GM19395 (cell line): ENCODE measurements at regions not wholly inside any gene's neighbourhood (a gene's known extent, or its start where the extent isn't known, plus 50 kb on each side); places are given as distances from the start of the nearest gene placed in this dataset.

Experiments used
- ATAC-seq: cut with Tn5 transposase; IDR thresholded peaks from one replicate; pipeline ENCODE4 v1.9.1; 2021; ENCODE audit warnings: mild to moderate bottlenecking, moderate library complexity; ENCODE audit not compliant: unreplicated experiment

DNA sequence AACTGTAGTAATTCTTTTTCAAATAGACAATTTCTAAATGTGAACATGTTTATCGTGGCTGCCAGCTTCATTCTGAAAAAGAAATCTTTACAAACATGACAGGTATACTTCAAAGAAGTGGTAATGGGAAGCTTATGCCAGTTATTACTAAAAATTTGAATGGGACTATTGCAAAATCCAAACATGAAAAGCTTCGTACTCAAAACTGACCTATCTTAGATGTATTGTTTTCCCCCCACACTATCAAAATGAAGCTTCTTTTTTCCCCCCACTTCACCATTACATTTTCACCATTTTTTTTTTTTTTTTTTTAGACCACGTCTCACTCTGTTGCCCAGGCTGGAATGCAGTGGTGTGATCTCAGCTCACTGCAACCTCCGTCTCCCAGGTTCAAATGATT lies 50.4 kb upstream of the SERTAD2 start:
- no peak for ATAC-seq

DNA sequence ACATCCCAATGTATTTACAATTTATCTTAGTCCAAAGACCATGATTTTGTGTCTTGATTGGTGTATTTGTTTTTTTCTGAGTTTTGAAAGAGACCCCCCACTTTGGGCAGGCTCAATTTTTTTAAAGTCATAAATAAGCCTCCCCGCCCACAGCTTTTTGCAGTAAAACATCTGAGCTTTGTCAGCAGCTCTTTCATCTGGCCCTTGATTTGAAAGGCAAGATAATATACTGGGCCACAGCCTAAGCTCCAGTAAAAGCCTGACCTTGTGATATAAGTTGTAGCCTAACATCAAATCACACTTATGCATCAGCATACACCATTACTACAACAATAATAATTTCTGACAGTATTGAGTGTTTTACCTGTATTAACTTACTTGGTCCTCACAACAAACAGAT lies 51.3 kb upstream of the SERTAD2 start:
- ATAC-seq = no peak

DNA sequence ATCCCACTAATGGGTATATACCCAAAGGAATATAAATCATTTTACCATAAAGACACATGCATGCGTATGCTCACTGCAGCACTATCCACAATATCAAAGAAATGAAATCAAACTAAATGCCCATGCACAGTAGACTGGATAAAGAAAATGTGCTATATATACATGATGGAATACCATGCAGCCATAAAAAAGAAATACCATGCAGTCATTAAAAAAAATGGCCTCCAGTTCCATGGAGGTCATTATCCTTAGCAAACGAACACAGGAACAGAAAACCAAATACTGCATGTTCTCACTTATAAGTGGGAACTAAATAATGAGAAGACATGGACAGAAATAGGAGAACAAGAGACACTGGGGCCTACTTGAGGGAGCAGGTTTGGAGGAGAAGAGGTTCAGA lies 53.6 kb upstream of the SERTAD2 start:
- ATAC-seq = no peak

DNA sequence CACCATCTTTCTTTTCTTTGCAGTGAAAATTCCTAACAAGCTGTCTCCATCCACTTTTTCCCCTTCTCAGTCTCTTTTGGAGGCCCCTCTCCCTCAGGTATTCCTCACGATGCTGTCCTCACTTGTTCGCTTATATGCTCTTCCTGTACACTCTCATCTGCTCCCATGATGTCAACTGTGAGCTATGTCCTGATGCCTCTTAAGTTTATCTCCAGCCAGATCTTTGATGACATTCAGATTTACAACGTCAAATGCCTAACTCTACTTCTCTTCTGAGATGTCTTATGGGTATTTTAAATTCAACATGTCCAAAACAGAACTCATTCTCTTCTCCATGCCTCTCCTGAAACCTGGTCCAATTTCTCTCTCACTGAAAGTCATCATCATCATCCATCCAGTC lies 55.1 kb upstream of the SERTAD2 start:
- no peak for ATAC-seq

DNA sequence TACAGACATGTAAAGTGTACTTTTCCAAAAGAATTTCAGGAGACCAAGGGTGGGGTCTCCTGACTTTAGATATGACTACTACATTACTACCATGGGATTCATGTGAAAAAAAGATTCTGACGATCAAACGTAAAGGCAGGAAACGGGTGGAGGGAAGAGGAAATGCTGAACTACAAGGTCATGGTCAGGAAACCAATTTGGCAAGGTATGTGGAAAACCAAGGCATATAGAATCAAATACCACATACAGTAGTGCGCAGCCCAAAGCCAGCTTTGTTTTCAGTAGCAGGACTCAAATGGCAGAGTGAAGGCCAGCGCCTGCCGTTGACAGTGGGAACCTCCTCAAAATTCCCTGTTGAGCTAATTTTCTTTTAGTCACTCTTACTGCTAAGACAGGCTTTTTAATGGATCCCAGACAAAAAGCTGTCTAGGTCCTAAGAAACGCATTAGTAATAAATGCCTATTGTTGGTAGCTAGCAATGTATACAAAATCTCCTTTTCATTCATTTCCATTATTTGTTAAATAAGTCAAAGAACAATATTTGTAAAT lies 57.6 kb upstream of the SERTAD2 start:
- ATAC-seq = no peak

DNA sequence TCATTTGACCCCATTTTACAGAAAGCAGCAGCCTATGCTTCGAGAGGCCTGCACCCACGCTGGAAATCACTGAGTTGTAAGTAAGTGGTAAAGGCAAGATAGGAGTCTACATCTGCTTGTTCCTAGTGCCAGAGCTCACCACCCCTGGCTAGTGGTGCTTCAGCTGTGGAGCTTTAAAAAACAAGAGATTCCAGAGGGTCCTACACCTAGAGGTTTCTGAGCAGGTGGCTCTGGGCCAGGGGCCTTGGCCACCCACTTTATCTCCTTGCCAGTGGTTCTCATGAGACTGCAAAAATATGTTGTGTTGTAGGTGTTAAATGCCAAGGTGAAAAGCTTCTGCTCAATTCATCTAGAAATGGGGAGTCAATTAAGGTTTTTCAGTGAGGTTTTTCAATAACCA lies 60.0 kb upstream of the SERTAD2 start:
- ATAC-seq = no peak

DNA sequence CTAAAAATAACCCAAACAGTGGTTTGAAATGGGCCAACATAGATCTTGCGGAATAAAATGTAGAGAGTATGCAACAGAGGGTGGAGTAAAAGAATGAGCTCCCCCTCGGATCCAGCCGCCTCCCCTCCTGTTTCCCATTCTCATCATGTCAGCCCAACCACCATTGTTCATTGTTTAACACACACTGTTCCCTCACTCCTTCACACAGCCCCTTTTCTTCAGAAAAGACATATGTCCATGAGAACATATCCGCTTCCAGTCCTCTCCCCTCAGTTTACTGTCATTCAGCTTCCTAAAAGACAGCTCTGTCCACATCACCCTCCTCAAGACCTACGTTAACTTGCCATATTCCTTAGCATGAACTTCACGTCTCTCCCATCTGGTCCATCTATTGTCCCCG lies 62.9 kb upstream of the SERTAD2 start:
- ATAC-seq = no peak

DNA sequence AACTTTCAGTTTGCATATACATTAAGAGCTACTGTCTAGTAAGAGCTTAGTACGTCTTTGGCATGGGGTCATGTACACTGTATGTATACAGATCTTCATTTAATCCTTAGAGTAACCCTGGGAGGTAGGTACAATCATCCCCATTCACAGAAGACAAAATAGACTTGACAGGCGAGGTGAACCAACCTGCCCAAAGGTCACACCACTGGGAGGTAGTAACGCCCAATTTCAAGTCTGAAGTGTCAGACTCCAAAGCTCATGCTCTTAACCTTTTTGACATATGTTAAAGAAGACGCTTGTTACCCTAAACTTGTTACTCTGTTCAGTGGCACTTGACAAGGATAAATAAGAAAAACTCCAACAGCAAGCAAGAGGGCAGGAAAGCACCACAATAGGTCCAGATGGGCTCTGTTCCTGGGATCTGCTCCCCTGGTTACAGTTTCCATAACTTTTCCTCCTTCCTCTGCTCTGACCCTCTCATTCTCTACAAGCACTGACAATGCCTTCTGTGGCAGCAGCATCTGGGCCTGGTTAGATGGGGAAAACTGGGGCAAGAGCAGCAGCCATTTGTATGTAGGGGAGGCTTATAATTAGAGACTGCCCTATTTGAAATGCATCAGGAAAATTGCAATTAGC lies 64.7 kb upstream of the SERTAD2 start:
- no peak for ATAC-seq

DNA sequence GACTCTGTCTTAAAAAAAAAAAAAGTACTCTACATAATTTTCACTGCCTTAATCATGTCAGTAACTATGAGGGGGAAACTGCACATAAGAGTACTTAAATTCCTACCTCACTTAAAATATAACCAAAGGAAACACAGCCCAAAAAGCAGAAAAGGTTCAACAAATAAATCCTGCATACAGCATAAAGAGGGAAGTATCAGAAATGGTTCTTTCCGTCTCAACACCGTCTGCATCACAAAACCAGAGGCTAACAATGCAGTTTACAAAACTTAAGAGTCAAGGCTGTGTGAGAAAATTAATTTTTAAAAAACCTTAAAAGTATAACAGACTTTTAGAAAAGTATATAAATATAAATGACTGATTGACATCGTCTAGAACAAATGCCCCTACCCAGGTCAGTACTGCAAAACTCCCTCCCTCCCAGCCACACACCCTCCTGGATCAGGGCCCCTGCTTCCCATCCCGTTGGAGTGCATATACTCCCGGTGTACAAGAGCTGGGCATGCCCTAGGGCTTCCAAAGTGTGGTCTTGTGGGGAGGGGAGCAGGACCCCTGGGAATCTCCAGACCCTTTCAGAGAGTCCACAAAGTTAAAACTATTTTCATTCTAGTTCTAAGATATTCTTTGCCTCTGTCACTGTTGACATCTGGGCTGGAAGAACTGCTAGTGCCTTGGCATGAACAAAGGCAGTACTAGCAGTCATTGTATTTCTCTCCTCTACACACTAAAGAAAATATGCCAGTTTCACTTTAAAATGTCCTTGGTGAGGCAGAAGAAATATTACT lies 67.0 kb upstream of the SERTAD2 start:
- no peak for ATAC-seq

DNA sequence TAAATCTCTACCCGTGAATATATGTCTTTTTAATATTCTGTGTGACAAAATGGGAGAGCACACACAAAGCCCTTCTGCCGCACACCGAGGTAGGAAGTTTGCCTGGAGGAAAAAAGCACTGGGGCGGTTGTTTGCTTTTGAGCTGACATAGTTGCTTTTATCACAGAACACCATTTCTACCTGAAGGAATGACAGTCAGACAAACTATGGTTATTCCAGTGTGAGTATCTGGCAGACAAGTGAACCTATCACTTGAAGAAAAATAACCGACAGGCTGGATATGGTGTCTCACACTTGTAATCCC lies 67.6 kb upstream of the SERTAD2 start:
- no peak for ATAC-seq

DNA sequence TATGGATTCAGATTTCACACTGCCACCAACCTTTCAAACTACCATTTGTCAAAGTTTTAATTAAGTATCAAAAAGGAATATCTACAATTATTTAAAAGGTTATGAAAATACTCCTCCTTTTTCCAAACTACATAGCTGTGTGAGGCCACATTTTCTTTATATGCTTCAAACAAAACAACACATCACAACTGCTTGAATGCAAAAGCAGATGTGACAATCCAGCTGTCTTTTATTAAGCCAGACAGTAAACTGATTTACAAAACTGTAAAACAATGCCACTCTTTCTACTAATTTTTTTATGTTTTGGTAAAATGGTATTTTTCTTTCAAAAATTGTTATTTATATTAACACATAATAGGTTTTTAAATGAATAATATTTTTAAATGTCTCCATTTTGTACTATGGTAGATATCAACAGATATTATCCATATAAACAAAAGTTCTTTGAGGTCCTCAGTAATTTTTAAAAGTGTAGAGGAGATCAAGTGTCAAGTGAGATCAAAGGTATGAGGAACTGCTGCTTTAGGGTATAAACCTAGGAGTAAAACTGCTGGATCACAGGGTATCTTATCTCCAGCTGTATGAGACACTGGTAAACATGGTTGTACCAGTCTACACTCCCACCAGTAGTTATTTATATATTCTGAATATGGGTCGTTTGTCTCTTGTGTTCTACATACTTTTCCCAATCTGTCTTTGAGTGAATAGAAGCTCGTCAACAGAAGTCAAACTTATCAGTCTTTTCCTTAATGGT lies 68.8 kb upstream of the SERTAD2 start:
- ATAC-seq = no peak

DNA sequence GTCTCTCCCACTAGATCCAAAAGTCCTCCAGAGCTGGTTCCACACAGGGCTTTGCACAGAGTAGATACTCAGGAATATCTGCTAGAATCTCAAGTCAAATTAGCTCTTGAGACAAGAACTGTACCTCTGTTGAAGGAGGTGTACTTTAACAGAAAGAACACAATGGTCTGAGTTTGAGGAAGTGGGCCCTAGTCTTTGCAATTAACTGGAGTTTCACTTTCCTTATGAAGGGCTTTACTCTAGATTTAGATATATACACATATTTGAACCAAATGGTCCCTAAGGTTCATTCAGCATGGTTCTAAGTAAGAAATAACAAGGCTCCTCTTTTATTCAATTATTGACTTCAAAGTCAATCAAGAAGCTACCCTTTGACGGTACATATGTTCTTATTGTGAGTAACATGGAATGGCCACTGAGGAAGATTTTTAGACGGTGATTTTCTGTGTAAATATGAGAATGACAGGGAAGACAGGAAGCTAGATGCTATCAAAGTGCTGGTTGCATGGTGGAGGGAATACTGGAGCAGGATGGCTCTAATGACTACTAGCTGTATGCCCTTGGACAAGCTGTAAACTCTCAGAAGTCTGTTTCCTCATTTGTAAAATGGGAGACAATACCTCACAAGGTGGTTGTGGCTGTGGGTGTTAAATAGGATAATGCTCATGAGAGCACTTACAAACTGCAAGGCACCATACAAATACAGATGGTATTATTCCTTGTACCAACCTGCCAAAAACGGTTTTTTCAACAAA lies 73.5 kb upstream of the SERTAD2 start:
- peak; percentile 88 for ATAC-seq

DNA sequence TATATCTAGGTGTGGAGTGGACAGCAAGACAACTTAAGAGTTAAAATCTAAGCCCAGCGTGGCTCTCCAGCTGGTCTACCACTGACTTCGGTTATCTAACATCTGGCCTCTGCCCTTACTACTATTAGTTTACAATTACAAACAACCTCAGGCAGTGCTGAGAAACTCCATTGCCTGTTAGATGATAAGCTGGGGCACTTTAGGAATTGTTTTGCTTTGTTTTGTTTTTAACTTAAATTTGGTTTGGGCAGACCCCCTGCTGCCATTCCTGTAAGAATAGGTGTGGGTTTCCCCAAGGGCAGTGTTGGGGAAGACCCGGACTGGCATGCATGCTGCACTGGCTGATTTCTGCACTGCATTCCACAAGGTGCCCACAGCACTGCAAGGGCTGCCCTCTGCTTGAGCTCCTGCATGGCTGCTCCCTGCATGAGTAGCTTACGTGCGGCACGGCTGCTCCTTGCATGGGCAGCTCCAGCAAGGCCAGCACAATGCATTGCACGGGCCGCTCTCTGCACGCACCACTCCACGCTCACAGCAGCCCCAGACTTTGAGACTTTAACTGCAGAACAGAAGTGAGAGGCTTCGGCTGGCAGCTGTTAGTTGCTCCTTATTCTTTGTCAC lies 74.2 kb upstream of the SERTAD2 start:
- ATAC-seq = peak; percentile 24

DNA sequence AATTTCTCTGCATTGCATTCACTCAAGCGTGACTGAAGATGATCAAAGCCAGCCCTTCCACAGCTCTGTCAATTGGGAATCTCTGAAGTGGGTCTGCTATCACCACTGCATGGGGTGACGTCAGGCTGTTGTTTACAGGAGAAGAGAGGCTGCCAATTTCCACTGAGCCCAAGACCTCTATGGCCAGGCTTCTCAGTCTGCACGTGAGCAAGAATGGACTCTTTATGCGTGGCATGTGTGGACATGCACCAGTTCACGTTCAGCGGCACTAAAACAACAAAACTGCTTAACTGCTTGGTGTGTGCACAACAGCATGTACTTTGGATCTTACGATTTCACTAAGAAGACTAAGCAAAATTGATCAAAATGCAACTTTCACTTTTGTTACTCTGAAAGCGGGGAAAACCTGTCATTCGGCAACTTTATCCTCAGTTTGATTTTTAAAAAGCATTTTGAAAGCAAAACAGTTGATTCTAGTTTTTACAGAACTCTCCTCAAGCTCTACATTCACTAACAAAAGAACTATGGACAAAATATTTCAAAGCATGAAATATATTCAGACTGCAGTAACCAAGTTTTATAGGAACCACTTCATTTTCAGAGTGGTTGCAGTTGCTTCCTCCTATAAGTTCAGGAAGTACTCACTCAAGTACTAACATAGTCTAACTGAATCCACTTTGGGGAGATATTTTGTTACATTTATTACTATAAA lies 77.0 kb upstream of the SERTAD2 start:
- no peak for ATAC-seq

DNA sequence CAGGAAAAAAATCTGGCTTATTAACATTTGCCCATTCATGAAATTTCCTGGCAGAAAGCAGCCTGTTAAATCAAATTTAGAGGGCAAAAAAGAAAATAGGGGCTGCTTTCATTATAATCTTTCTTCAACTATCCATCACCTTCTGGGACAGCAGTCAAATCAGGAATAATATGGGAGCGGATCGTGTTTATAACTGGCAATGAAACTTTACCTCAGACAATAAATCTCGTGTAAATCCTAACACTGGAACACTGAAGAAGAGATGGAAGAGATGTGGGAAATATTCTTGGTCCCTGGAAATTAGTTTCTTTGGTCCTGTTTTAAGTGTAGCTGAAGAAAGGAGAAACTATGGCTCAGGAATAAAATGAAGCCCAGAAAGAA lies 77.5 kb upstream of the SERTAD2 start:
- no peak for ATAC-seq

DNA sequence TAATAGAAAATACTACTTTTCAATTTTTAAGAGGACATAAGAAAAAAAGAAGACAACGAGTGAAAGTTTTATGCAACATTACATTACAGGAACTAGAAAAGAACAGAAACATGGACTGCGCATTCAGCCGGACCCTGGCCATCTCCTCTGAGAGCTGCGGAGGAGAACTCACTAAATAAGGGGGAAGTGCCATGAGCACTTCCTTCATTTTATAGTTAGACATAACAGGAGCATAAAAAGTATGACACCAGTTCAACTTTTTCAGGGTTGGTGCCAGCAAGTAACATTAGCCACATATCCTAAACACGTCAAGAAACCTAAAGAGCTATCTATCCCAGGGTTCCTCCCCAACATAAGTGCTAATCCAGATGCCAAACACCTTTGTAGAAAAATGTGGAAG lies 78.0 kb upstream of the SERTAD2 start:
- ATAC-seq = no peak

DNA sequence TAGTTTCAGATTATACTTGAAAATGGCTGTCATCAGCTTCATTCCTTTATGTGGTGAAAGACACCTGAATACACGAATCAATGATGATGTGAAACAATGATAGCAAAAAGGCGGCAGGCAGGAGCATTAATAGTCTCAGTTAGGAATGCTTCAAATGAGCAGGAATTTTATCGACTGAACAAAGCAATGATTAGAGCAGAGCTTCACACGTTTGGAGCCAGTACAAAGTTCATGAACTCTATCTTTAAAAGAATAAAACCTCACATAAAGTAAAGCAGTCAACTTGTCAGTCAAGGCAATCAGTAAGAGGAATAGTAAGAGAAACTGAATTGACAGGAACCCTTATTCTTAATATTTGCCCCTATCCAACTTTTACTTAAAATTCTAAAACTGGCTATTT lies 78.4 kb upstream of the SERTAD2 start:
- ATAC-seq = no peak

DNA sequence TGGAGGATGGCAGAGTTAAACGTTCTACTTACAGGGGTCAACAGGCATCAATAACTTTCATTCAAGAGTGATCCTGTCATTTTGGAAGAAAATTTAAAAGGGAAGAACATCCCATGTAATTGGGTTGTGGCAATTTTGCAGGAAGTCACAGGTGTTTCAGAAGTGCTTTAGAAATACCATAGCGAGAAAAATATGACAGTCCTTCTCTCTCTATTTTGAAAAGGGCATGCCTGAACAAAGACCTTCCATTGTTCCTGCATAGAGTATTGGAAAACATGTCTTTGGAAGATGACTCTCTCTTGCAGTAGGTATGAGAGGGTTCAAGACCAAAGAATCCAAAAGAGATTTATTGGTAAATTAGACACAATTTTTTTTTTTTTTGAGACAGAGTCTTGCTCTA lies 81.8 kb upstream of the SERTAD2 start:
- ATAC-seq = no peak

DNA sequence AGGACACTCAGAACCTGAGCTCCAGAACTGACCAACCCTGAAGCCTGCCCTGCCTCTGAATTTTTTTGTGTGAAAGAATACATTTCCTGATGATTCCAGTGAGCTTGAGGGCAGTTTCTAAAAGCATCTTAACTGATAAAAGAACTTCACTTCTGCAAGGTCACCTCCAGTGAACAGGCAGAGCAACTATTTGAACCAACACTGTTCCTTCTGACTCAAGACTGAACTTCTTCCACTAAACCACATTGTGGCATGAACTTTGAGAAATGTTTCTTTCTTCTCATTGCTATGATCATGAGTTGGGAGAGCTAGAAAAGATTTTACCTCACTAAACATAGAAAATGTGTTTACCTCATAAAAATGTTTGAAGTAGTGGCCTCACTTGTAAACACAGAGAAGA lies 83.8 kb upstream of the SERTAD2 start:
- peak; percentile 74 for ATAC-seq

DNA sequence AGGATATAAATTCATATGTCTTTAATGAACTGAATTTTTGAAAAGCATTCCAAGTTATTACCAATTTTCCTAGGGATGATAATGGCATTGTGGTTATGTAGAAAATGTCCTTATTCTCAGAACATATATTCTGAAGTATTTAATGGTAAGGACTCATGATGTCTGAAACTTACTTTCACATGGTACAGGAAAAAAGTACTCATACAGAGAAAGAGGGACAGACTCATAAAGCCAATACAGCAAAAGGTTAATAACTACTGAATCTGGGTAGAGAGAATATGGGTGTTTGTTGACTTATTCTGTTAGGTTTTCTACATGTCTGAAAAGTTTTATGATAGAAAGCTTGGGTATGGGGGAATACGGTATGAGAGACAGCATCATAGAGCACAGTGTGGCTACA lies 84.3 kb upstream of the SERTAD2 start:
- ATAC-seq = peak; percentile 77
